ENCODE measurements at regions not wholly inside any gene's neighbourhood (a gene's known extent, or its start where the extent isn't known, plus 50 kb on each side); places are given as distances from the start of the nearest gene placed in this dataset.

DNA sequence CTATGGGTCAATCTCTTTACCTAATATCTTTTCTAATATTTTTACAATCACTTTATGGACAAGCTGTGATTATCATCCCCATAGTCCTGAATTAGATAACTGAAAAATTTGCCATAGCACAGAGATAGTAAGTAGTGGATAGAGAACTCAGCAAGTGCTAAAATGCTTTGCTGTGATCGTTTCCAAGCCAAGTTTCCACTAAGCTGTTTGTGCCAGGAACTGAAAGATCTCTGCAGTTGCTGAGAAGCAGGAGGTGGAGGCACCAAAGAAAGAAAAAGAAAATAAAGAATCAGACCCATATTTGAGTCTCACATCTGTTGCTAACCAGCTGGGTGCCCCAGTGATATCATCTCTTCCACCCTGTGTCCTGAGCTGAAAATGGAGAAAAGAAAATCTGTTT is 605.6 kb upstream of the BOD1L1 start (continued):
- TF ChIP-seq, protein P1, sequence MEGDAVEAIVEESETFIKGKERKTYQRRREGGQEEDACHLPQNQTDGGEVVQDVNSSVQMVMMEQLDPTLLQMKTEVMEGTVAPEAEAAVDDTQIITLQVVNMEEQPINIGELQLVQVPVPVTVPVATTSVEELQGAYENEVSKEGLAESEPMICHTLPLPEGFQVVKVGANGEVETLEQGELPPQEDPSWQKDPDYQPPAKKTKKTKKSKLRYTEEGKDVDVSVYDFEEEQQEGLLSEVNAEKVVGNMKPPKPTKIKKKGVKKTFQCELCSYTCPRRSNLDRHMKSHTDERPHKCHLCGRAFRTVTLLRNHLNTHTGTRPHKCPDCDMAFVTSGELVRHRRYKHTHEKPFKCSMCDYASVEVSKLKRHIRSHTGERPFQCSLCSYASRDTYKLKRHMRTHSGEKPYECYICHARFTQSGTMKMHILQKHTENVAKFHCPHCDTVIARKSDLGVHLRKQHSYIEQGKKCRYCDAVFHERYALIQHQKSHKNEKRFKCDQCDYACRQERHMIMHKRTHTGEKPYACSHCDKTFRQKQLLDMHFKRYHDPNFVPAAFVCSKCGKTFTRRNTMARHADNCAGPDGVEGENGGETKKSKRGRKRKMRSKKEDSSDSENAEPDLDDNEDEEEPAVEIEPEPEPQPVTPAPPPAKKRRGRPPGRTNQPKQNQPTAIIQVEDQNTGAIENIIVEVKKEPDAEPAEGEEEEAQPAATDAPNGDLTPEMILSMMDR (IDR thresholded peaks at IDR 0.05): no peak
- no peak for TF ChIP-seq RAD21 (IDR thresholded peaks at IDR 0.05; ENCODE audit: low read length)
- TF ChIP-seq, protein P2, sequence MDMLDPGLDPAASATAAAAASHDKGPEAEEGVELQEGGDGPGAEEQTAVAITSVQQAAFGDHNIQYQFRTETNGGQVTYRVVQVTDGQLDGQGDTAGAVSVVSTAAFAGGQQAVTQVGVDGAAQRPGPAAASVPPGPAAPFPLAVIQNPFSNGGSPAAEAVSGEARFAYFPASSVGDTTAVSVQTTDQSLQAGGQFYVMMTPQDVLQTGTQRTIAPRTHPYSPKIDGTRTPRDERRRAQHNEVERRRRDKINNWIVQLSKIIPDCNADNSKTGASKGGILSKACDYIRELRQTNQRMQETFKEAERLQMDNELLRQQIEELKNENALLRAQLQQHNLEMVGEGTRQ (IDR thresholded peaks at IDR 0.05; ENCODE audit: borderline replicate concordance, low read depth, low read length): no peak

DNA sequence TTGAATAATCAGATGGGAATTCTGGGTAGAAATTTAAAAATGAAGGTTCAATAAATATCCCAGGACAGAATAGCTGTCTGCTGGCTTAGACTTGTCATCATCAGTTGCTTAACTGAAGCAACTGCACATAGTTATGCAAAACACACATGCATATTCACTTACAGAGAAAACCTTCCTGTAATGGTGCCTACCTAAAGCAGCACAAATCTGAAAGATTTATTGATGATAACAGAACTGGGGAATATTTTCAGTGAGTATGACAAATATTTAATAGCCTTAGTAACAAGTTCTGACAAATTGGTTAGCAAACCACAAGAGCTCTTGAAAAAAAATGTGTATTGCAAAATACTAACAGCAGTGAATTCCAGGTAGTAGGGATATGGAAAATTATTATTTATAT is 606.8 kb upstream of the BOD1L1 start:
- DNase-seq: no peak
- Histone ChIP-seq H3K36me3 (replicated peaks in 1 of 2; ENCODE audit: control insufficient read depth in 1 of 2, insufficient read depth in 2 of 2, low read length in 1 of 2) (no peaks in the 10 kb centered on the region), H3K27ac (ENCODE audit: low read depth in 2 of 2, low read length in 1 of 2) (no peak overlapping the region), H3K9ac (no peak overlapping the region), H3F3A (replicated peaks; ENCODE audit: insufficient read depth) (no peaks in the 10 kb centered on the region), H3K27me3 (ENCODE audit: insufficient read depth) (no peaks in the 10 kb centered on the region), H2AFZ (ENCODE audit: low read depth) (no peak overlapping the region), H3K4me2 (no peak overlapping the region), H3K4me1 (ENCODE audit: control insufficient read depth in 1 of 2, insufficient read depth in 2 of 2, low read depth in 1 of 2, low read length in 1 of 2) (no peaks in the 10 kb centered on the region), H3K9me2 (no peaks in the 10 kb centered on the region), H3K4me3 (ENCODE audit: low read depth in 2 of 2, low read length in 1 of 2) (no peak overlapping the region), H3K79me2 (ENCODE audit: insufficient read depth) (no peaks in the 10 kb centered on the region), H3K9me3 (no peaks in the 10 kb centered on the region), H4K20me1 (ENCODE audit: insufficient read depth) (no peaks in the 10 kb centered on the region)
- POLR2A ChIA-PET: interaction anchor here (0.5 kb wide), 1 partner anchor 375 kb away, joined by 3 read pairs; no protein-coding TSS in a partner anchor
- CTCF ChIA-PET: no interaction called here
- TF ChIP-seq EZH2phosphoT487 (IDR thresholded peaks at IDR 0.05; ENCODE audit: borderline replicate concordance, low read depth): no peak
- no peak for TF ChIP-seq RFX5 (IDR thresholded peaks at IDR 0.05; ENCODE audit: low read length)
- TF ChIP-seq, protein P3, sequence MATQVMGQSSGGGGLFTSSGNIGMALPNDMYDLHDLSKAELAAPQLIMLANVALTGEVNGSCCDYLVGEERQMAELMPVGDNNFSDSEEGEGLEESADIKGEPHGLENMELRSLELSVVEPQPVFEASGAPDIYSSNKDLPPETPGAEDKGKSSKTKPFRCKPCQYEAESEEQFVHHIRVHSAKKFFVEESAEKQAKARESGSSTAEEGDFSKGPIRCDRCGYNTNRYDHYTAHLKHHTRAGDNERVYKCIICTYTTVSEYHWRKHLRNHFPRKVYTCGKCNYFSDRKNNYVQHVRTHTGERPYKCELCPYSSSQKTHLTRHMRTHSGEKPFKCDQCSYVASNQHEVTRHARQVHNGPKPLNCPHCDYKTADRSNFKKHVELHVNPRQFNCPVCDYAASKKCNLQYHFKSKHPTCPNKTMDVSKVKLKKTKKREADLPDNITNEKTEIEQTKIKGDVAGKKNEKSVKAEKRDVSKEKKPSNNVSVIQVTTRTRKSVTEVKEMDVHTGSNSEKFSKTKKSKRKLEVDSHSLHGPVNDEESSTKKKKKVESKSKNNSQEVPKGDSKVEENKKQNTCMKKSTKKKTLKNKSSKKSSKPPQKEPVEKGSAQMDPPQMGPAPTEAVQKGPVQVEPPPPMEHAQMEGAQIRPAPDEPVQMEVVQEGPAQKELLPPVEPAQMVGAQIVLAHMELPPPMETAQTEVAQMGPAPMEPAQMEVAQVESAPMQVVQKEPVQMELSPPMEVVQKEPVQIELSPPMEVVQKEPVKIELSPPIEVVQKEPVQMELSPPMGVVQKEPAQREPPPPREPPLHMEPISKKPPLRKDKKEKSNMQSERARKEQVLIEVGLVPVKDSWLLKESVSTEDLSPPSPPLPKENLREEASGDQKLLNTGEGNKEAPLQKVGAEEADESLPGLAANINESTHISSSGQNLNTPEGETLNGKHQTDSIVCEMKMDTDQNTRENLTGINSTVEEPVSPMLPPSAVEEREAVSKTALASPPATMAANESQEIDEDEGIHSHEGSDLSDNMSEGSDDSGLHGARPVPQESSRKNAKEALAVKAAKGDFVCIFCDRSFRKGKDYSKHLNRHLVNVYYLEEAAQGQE (IDR thresholded peaks at IDR 0.05; ENCODE audit: low read depth, low read length): no peak
- no peak for TF ChIP-seq SMC3 (IDR thresholded peaks at IDR 0.05; ENCODE audit: low read depth, low read length)
- no peak for TF ChIP-seq SIN3A (IDR thresholded peaks at IDR 0.05; ENCODE audit: borderline replicate concordance, low read depth, low read length)
- TF ChIP-seq, protein P1 (IDR thresholded peaks at IDR 0.05): no peak
- no peak for TF ChIP-seq MEF2A (IDR thresholded peaks at IDR 0.05; ENCODE audit: borderline replicate concordance, low read depth)
- TF ChIP-seq POLR2AphosphoS5 (IDR thresholded peaks at IDR 0.05; ENCODE audit: low read depth, low read length): no peak
- TF ChIP-seq FOXM1 (IDR thresholded peaks at IDR 0.05; ENCODE audit: low read depth): no peak
- no peak for TF ChIP-seq TEAD4 (IDR thresholded peaks at IDR 0.05; ENCODE audit: borderline replicate concordance, insufficient read depth)
- no peak for TF ChIP-seq ELF1 (IDR thresholded peaks at IDR 0.05)
- TF ChIP-seq, protein P2 (IDR thresholded peaks at IDR 0.05; ENCODE audit: borderline replicate concordance, low read depth, low read length): no peak
- TF ChIP-seq, protein P4, sequence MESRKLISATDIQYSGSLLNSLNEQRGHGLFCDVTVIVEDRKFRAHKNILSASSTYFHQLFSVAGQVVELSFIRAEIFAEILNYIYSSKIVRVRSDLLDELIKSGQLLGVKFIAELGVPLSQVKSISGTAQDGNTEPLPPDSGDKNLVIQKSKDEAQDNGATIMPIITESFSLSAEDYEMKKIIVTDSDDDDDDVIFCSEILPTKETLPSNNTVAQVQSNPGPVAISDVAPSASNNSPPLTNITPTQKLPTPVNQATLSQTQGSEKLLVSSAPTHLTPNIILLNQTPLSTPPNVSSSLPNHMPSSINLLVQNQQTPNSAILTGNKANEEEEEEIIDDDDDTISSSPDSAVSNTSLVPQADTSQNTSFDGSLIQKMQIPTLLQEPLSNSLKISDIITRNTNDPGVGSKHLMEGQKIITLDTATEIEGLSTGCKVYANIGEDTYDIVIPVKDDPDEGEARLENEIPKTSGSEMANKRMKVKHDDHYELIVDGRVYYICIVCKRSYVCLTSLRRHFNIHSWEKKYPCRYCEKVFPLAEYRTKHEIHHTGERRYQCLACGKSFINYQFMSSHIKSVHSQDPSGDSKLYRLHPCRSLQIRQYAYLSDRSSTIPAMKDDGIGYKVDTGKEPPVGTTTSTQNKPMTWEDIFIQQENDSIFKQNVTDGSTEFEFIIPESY (IDR thresholded peaks at IDR 0.05; ENCODE audit: borderline replicate concordance, low read depth): no peak
- TF ChIP-seq RCOR1 (IDR thresholded peaks at IDR 0.05; ENCODE audit: low read length): no peak
- TF ChIP-seq, protein P5, sequence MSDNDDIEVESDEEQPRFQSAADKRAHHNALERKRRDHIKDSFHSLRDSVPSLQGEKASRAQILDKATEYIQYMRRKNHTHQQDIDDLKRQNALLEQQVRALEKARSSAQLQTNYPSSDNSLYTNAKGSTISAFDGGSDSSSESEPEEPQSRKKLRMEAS (IDR thresholded peaks at IDR 0.05; ENCODE audit: low read depth): no peak
- no peak for TF ChIP-seq FOSL2 (IDR thresholded peaks at IDR 0.05; ENCODE audit: borderline replicate concordance, low read depth)
- TF ChIP-seq TCF12 (IDR thresholded peaks at IDR 0.05): no peak
- no peak for TF ChIP-seq JUND (IDR thresholded peaks at IDR 0.05)
- TF ChIP-seq TAF1 (IDR thresholded peaks at IDR 0.05; ENCODE audit: borderline replicate concordance, low read depth, low read length): no peak

Data from SK-N-SH (cell line).